Mesenchymal stem cell (in vitro differentiated cells and primary cell): ENCODE measurements at regions not wholly inside any gene's neighbourhood (a gene's known extent, or its start where the extent isn't known, plus 50 kb on each side); places are given as distances from the start of the nearest gene placed in this dataset.

Experiments
- DNase-seq: peaks from one replicate; pipeline ENCODE4 v3.0.0-alpha.2; 2013
- H2AFZ ChIP-seq: one replicate; pipeline ENCODE4 v1.6.1; 2013; ENCODE audit warnings: low read depth, mild to moderate bottlenecking, control low read depth, inconsistent platforms, low read length, moderate library complexity
- H2AK5ac ChIP-seq: 2 replicates; pipeline ENCODE4 v1.6.1; 2013; ENCODE audit warnings: low read length, moderate library complexity, mild to moderate bottlenecking, inconsistent platforms; ENCODE audit not compliant: severe bottlenecking
- H2BK120ac ChIP-seq: one replicate; pipeline ENCODE4 v1.6.1; 2013; ENCODE audit warnings: low read depth, mild to moderate bottlenecking, inconsistent platforms, low read length, moderate library complexity
- H2BK12ac ChIP-seq, 2 experiments: one replicate each; pipeline ENCODE4 v1.6.1; 2013; ENCODE audit warnings: inconsistent platforms in 2 of 2, low read length in 2 of 2, mild to moderate bottlenecking in 2 of 2, moderate library complexity in 2 of 2, control low read depth in 1 of 2
- H2BK15ac ChIP-seq: one replicate; pipeline ENCODE4 v1.6.1; 2013; ENCODE audit warnings: mild to moderate bottlenecking, low read depth, inconsistent platforms; ENCODE audit not compliant: poor library complexity, severe bottlenecking
- H2BK5ac ChIP-seq: 2 replicates; pipeline ENCODE4 v1.6.1; 2013; ENCODE audit warnings: low read depth, mild to moderate bottlenecking, low read length, control low read depth, inconsistent platforms; ENCODE audit not compliant: poor library complexity, severe bottlenecking
- H3K14ac ChIP-seq, 2 experiments: one replicate each; pipeline ENCODE4 v1.6.1; 2013; ENCODE audit warnings: inconsistent platforms in 2 of 2, low read length in 2 of 2, control low read depth in 1 of 2, mild to moderate bottlenecking in 1 of 2, moderate library complexity in 1 of 2
- H3K18ac ChIP-seq, 2 experiments: one replicate each; pipeline ENCODE4 v1.6.1; 2013; ENCODE audit warnings: inconsistent platforms in 2 of 2, low read length in 2 of 2, control low read depth in 1 of 2, low read depth in 1 of 2, mild to moderate bottlenecking in 1 of 2
- H3K23ac ChIP-seq, 2 experiments: one replicate each; pipeline ENCODE4 v1.6.1; 2013; ENCODE audit warnings: inconsistent platforms in 2 of 2, low read length in 2 of 2, mild to moderate bottlenecking in 2 of 2, moderate library complexity in 2 of 2, control low read depth in 1 of 2
- H3K27ac ChIP-seq: 2 replicates; pipeline ENCODE4 v1.5.1; 2013; ENCODE audit warnings: mild to moderate bottlenecking, moderate library complexity, low read length, control low read depth, inconsistent platforms; ENCODE audit not compliant: poor library complexity, severe bottlenecking
- H3K27me3 ChIP-seq, 2 experiments: 2 replicates each; pipeline versions ENCODE4 v1.6.1 to v1.7.0; 2013; ENCODE audit warnings: low read length in 2 of 2, mild to moderate bottlenecking in 2 of 2, moderate library complexity in 2 of 2, control low read depth in 1 of 2, inconsistent platforms in 1 of 2; ENCODE audit not compliant: control insufficient read depth in 1 of 2, insufficient read depth in 1 of 2
- H3K36me3 ChIP-seq, 2 experiments: 2 replicates each; pipeline versions ENCODE4 v1.6.1 to v1.7.0; 2013; ENCODE audit warnings: low read length in 2 of 2, control low read depth in 1 of 2, inconsistent platforms in 1 of 2, low read depth in 1 of 2, mild to moderate bottlenecking in 1 of 2; ENCODE audit not compliant: insufficient read depth in 2 of 2, control insufficient read depth in 1 of 2
- H3K4ac ChIP-seq, 2 experiments: one replicate each; pipeline ENCODE4 v1.6.1; 2013; ENCODE audit warnings: inconsistent platforms in 2 of 2, low read length in 2 of 2, mild to moderate bottlenecking in 2 of 2, moderate library complexity in 2 of 2, control low read depth in 1 of 2, low read depth in 1 of 2
- H3K4me1 ChIP-seq: 2 replicates; pipeline ENCODE4 v1.6.1; 2013; ENCODE audit warnings: low read depth, low read length, control low read depth; ENCODE audit not compliant: control insufficient read depth, insufficient read depth
- H3K4me2 ChIP-seq: 2 replicates; pipeline ENCODE4 v1.6.1; 2013; ENCODE audit warnings: low read length, mild to moderate bottlenecking, inconsistent platforms; ENCODE audit not compliant: poor library complexity, severe bottlenecking
- H3K4me3 ChIP-seq, 2 experiments: 2 replicates each; pipeline versions ENCODE4 v1.5.1 to v1.7.0; 2013; ENCODE audit warnings: low read length in 2 of 2, mild to moderate bottlenecking in 2 of 2, control low read depth in 1 of 2, low read depth in 1 of 2; ENCODE audit not compliant: insufficient read depth in 1 of 2
- H3K79me1 ChIP-seq: replicated peaks from 2 replicates; pipeline ENCODE4 v1.6.1; 2013; ENCODE audit warnings: mild to moderate bottlenecking, control low read depth, low read length, inconsistent platforms; ENCODE audit not compliant: poor library complexity, severe bottlenecking
- H3K9ac ChIP-seq: 2 replicates; pipeline ENCODE4 v1.7.0; 2013; ENCODE audit warnings: mild to moderate bottlenecking, low read length, moderate library complexity
- H3K9me3 ChIP-seq: 2 replicates; pipeline ENCODE4 v1.7.0; 2013; ENCODE audit warnings: mild to moderate bottlenecking, low read length; ENCODE audit not compliant: control insufficient read depth
- H4K8ac ChIP-seq: one replicate; pipeline ENCODE4 v1.6.1; 2013; ENCODE audit warnings: inconsistent platforms, mild to moderate bottlenecking, low read length, moderate library complexity
- H4K91ac ChIP-seq: one replicate; pipeline ENCODE4 v1.6.1; 2013; ENCODE audit warnings: mild to moderate bottlenecking, low read length, inconsistent platforms
- WGBS: methylation state at CpG from one replicate; pipeline ENCODE4 v1.1.7; 2013; ENCODE audit warnings: mixed read lengths; 5-methylcytosine and 5-hydroxymethylcytosine counted together

- Histone ChIP-seq H4K91ac (no peak overlapping the region), H3K36me3 (no peaks in the 10 kb centered on the region), H2BK120ac (peak overlapping the region; percentile 55), H2BK5ac (no peak overlapping the region), H3K4ac (no peak overlapping the region), H3K14ac (no peak overlapping the region), H2AFZ (no peak overlapping the region), H3K79me1 (no peaks in the 10 kb centered on the region), H2BK12ac (no peak overlapping the region), H3K23ac (no peak overlapping the region), H2BK15ac (no peak overlapping the region), H3K4me2 (no peak overlapping the region), H3K4me1 (peaks cover 4% of the 10 kb centered on the region), H4K8ac (no peak overlapping the region), H2AK5ac (no peak overlapping the region), H3K9me3 (no peaks in the 10 kb centered on the region), H3K27ac (no peak overlapping the region), H3K27me3 (no peaks in the 10 kb centered on the region), H3K4me3 (no peak overlapping the region), H3K18ac (peak overlapping the region in 1 of 2 experiments; percentile 74), H3K9ac (no peak overlapping the region)
- peak; percentile 69 for DNase-seq
- 81% methylated on average over 3 of the region's 5 CpGs for WGBS
Measured at GRCh38 chr5:40405996-40406740, 273.5 kb upstream of the PTGER4 start.

DNA sequence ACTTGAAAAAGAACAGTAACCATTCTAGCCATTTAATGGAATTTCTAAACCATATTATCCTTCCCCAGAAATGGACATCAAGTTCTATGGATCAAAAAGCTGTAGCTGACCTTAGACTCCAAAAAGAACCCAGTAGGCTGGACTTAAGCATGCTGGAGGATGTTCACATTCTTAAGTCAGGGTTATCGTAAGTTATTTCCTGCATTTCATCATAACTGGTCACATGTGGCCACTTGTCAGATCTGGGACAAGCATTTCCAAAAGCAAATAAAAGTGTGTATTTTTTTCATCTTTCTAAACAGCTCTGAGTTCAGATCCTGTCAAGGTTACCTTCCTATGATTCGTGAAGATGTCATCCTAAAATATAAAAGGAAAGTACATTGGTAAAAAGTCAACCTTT, 274.5 kb upstream of the PTGER4 start:
- H3K9me3 ChIP-seq: no peaks in the 10 kb centered on the region
- H3K14ac ChIP-seq: no peak overlapping the region
- no peak overlapping the region for H2BK120ac ChIP-seq
- no peak overlapping the region for H3K27ac ChIP-seq
- H3K4me2 ChIP-seq: no peak overlapping the region
- no peak overlapping the region for H2BK5ac ChIP-seq
- H4K8ac ChIP-seq: no peak overlapping the region
- no peak overlapping the region for H3K4me3 ChIP-seq
- H3K23ac ChIP-seq: no peak overlapping the region
- no peak overlapping the region for H4K91ac ChIP-seq
- H3K4me1 ChIP-seq: peaks cover 2% of the 10 kb centered on the region
- H2AFZ ChIP-seq: no peak overlapping the region
- no peak overlapping the region for H2BK12ac ChIP-seq
- H3K9ac ChIP-seq: no peak overlapping the region
- H2AK5ac ChIP-seq: no peak overlapping the region
- no peak overlapping the region for H3K4ac ChIP-seq
- no peaks in the 10 kb centered on the region for H3K79me1 ChIP-seq
- H2BK15ac ChIP-seq: no peak overlapping the region
- 0% methylated on average over 1 of the region's 2 CpGs for WGBS
- H3K18ac ChIP-seq: no peak overlapping the region
- no peaks in the 10 kb centered on the region for H3K36me3 ChIP-seq
- H3K27me3 ChIP-seq: no peaks in the 10 kb centered on the region
- peak; percentile 50 for DNase-seq

DNA sequence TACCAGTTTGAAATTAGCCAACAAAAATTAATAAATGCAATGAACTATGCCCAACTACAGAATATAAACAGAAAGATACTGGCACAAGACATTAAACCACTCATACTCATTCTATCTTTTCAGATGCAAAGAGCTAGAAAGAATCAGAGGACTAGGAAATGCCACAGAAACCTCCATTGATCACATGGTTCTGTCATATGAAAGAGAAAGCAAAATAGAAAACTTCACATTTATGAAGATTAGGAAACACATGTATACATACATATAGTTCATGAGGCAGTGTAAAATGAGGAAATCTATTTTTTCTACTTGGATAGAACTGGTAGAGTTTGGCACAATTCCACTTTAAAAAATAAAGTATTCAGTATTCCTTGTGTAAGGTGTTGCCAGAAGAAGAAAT, 275.1 kb upstream of the PTGER4 start:
- H3K27me3 ChIP-seq: no peaks in the 10 kb centered on the region
- H2AFZ ChIP-seq: no peak overlapping the region
- H2BK5ac ChIP-seq: no peak overlapping the region
- no peak overlapping the region for H3K23ac ChIP-seq
- H3K4ac ChIP-seq: no peak overlapping the region
- no peak overlapping the region for H3K9ac ChIP-seq
- no peak overlapping the region for H3K4me2 ChIP-seq
- H2BK120ac ChIP-seq: no peak overlapping the region
- no peak overlapping the region for H3K4me3 ChIP-seq
- H3K18ac ChIP-seq: no peak overlapping the region
- H3K9me3 ChIP-seq: no peaks in the 10 kb centered on the region
- H4K91ac ChIP-seq: no peak overlapping the region
- no peak for DNase-seq
- no peaks in the 10 kb centered on the region for H3K79me1 ChIP-seq
- H3K27ac ChIP-seq: no peak overlapping the region
- no peak overlapping the region for H3K14ac ChIP-seq
- no peak overlapping the region for H2AK5ac ChIP-seq
- H3K36me3 ChIP-seq: no peaks in the 10 kb centered on the region
- H4K8ac ChIP-seq: no peak overlapping the region
- no peak overlapping the region for H2BK12ac ChIP-seq
- no peak overlapping the region for H2BK15ac ChIP-seq
- H3K4me1 ChIP-seq: peaks cover 2% of the 10 kb centered on the region

- Histone ChIP-seq H2BK120ac (no peak overlapping the region), H2BK15ac (no peak overlapping the region), H2AK5ac (no peak overlapping the region), H2BK12ac (no peak overlapping the region), H3K4me2 (no peak overlapping the region), H3K27me3 (no peaks in the 10 kb centered on the region), H3K9ac (no peak overlapping the region), H3K23ac (no peak overlapping the region), H3K79me1 (no peaks in the 10 kb centered on the region), H3K18ac (no peak overlapping the region), H2BK5ac (no peak overlapping the region), H3K4me1 (peaks cover 2% of the 10 kb centered on the region), H3K4me3 (no peak overlapping the region), H4K8ac (peak overlapping the region; percentile 31), H3K27ac (no peak overlapping the region), H3K14ac (no peak overlapping the region), H2AFZ (no peak overlapping the region), H3K9me3 (no peaks in the 10 kb centered on the region), H3K36me3 (no peaks in the 10 kb centered on the region), H3K4ac (no peak overlapping the region), H4K91ac (peak overlapping the region; percentile 29)
- DNase-seq: no peak
- 44% methylated on average over 1 of the region's 1 CpG for WGBS
Measured at GRCh38 chr5:40402007-40402364, 277.7 kb upstream of the PTGER4 start.
